H9 (cell line): ENCODE measurements at regions not wholly inside any gene's neighbourhood (a gene's known extent, or its start where the extent isn't known, plus 50 kb on each side); places are given as distances from the start of the nearest gene placed in this dataset.

Experiments used
- DNase-seq: peaks from one replicate; pipeline ENCODE4 v3.0.0-alpha.2; 2017
- H2AFZ ChIP-seq: one replicate; pipeline ENCODE4 v1.6.1; 2013; ENCODE audit warnings: mild to moderate bottlenecking, low read length, control low read depth, moderate library complexity
- H2AK5ac ChIP-seq: 2 replicates; pipeline ENCODE4 v1.6.1; 2013; ENCODE audit warnings: low read length, control low read depth, mixed read lengths; ENCODE audit not compliant: insufficient read length
- H2BK120ac ChIP-seq: one replicate; pipeline ENCODE4 v1.6.1; 2013; ENCODE audit warnings: low read depth, mild to moderate bottlenecking, low read length, control low read depth, inconsistent platforms; ENCODE audit not compliant: poor library complexity, severe bottlenecking
- H2BK12ac ChIP-seq: 2 replicates; pipeline ENCODE4 v1.6.1; 2013; ENCODE audit warnings: low read length, control low read depth, mixed read lengths, low read depth; ENCODE audit not compliant: insufficient read length
- H2BK15ac ChIP-seq: 2 replicates; pipeline ENCODE4 v1.6.1; 2013; ENCODE audit warnings: low read depth, low read length, control low read depth
- H2BK20ac ChIP-seq: one replicate; pipeline ENCODE4 v1.6.1; 2013; ENCODE audit warnings: low read depth, mild to moderate bottlenecking, low read length, control low read depth, inconsistent platforms; ENCODE audit not compliant: poor library complexity, severe bottlenecking
- H2BK5ac ChIP-seq: 2 replicates; pipeline ENCODE4 v1.6.1; 2013; ENCODE audit warnings: low read length, control low read depth, mixed read lengths; ENCODE audit not compliant: insufficient read length
- H3K14ac ChIP-seq: 2 replicates; pipeline ENCODE4 v1.6.1; 2013; ENCODE audit warnings: low read length, control low read depth; ENCODE audit not compliant: insufficient read depth
- H3K18ac ChIP-seq: 2 replicates; pipeline ENCODE4 v1.6.1; 2013; ENCODE audit warnings: low read depth, mild to moderate bottlenecking, mixed read lengths, low read length, control low read depth; ENCODE audit not compliant: insufficient read length
- H3K23ac ChIP-seq: 2 replicates; pipeline ENCODE4 v1.6.1; 2013; ENCODE audit warnings: low read length, control low read depth, mixed read lengths, low read depth; ENCODE audit not compliant: insufficient read length
- H3K23me2 ChIP-seq: 2 replicates; pipeline ENCODE4 v1.6.1; 2013; ENCODE audit warnings: low read depth, mild to moderate bottlenecking, mixed read lengths, low read length, control low read depth; ENCODE audit not compliant: insufficient read length, poor library complexity, severe bottlenecking
- H3K27ac ChIP-seq: 2 replicates; pipeline ENCODE4 v1.5.1; 2013; ENCODE audit warnings: low read length, control low read depth, mixed read lengths, low read depth; ENCODE audit not compliant: insufficient read length
- H3K27me3 ChIP-seq: 2 replicates; pipeline ENCODE4 v1.6.1; 2013; ENCODE audit warnings: low read length, control low read depth, inconsistent platforms; ENCODE audit not compliant: insufficient read depth
- H3K4ac ChIP-seq: 2 replicates; pipeline ENCODE4 v1.6.1; 2013; ENCODE audit warnings: low read depth, mild to moderate bottlenecking, control low read depth, inconsistent platforms, low read length, moderate library complexity
- H3K4me1 ChIP-seq: 2 replicates; pipeline ENCODE4 v1.6.1; 2013; ENCODE audit warnings: low read length, control low read depth, inconsistent platforms; ENCODE audit not compliant: insufficient read depth
- H3K4me2 ChIP-seq: 2 replicates; pipeline ENCODE4 v1.6.1; 2013; ENCODE audit warnings: low read length, control low read depth, mixed read lengths; ENCODE audit not compliant: insufficient read length, insufficient read depth
- H3K56ac ChIP-seq: 2 replicates; pipeline ENCODE4 v1.6.1; 2013; ENCODE audit warnings: low read depth, mild to moderate bottlenecking, mixed read lengths, low read length, control low read depth; ENCODE audit not compliant: insufficient read length
- H3K79me1 ChIP-seq: 2 replicates; pipeline ENCODE4 v1.6.1; 2013; ENCODE audit warnings: low read depth, mild to moderate bottlenecking, moderate library complexity, low read length, control low read depth, inconsistent platforms; ENCODE audit not compliant: insufficient read depth, poor library complexity, severe bottlenecking
- H3K79me2 ChIP-seq: 2 replicates; pipeline ENCODE4 v1.6.1; 2013; ENCODE audit warnings: low read length, control low read depth, inconsistent platforms; ENCODE audit not compliant: insufficient read depth
- H3K9ac ChIP-seq: 2 replicates; pipeline ENCODE4 v1.6.1; 2013; ENCODE audit warnings: low read length, control low read depth, mixed read lengths; ENCODE audit not compliant: insufficient read length; ENCODE audit errors: extremely low read depth
- H3K9me3 ChIP-seq: one replicate; pipeline ENCODE4 v1.6.1; 2013; ENCODE audit warnings: low read depth, low read length, inconsistent platforms; ENCODE audit not compliant: control insufficient read depth
- H3T11ph ChIP-seq: one replicate; pipeline ENCODE4 v1.6.1; 2013; ENCODE audit warnings: mild to moderate bottlenecking, low read length, control low read depth, inconsistent platforms
- H4K20me1 ChIP-seq: one replicate; pipeline ENCODE4 v1.6.1; 2013; ENCODE audit not compliant: control insufficient read depth, insufficient read length, insufficient read depth
- H4K5ac ChIP-seq: 2 replicates; pipeline ENCODE4 v1.6.1; 2013; ENCODE audit warnings: low read depth, mild to moderate bottlenecking, mixed read lengths, low read length, control low read depth; ENCODE audit not compliant: insufficient read length
- H4K8ac ChIP-seq: replicated peaks from 2 replicates; pipeline ENCODE4 v1.6.1; 2013; ENCODE audit warnings: low read length, control low read depth, mixed read lengths, low read depth; ENCODE audit not compliant: insufficient read length
- H4K91ac ChIP-seq: 2 replicates; pipeline ENCODE4 v1.6.1; 2013; ENCODE audit warnings: low read depth, mild to moderate bottlenecking, moderate library complexity, mixed read lengths, low read length, control low read depth; ENCODE audit not compliant: insufficient read length
- H3K27ac Mint-ChIP-seq, 3 experiments: 2 replicates in 2 of 3; 3 replicates in 1 of 3; pipeline ENCODE4 v1.8.0; 2020 to 2021; ENCODE audit warnings: mixed read lengths in 3 of 3, mild to moderate bottlenecking in 1 of 3, moderate library complexity in 1 of 3
- H3K27me3 Mint-ChIP-seq: 2 replicates; pipeline ENCODE4 v1.8.0; 2021; ENCODE audit warnings: low read depth, mild to moderate bottlenecking, moderate library complexity, mixed read lengths
- H3K36me3 Mint-ChIP-seq, 3 experiments: 2 replicates in 2 of 3; 3 replicates in 1 of 3; pipeline ENCODE4 v1.8.0; 2020 to 2021; ENCODE audit warnings: low read depth in 3 of 3, mixed read lengths in 3 of 3; ENCODE audit not compliant: insufficient read depth in 1 of 3
- H3K4me1 Mint-ChIP-seq, 2 experiments: 2 replicates each; pipeline ENCODE4 v1.8.0; 2020; ENCODE audit warnings: mixed read lengths in 2 of 2
- H3K4me3 Mint-ChIP-seq, 2 experiments: 2 replicates in 1 of 2; 3 replicates in 1 of 2; pipeline ENCODE4 v1.8.0; 2020 to 2021; ENCODE audit warnings: mild to moderate bottlenecking in 2 of 2, mixed read lengths in 2 of 2, moderate library complexity in 1 of 2
- H3K9me3 Mint-ChIP-seq, 2 experiments: 2 replicates in 1 of 2; 3 replicates in 1 of 2; pipeline ENCODE4 v1.8.0; 2020; ENCODE audit warnings: mild to moderate bottlenecking in 2 of 2, mixed read lengths in 2 of 2, moderate library complexity in 1 of 2
- CTCF ChIP-seq: fragments of 200-600 bp; sonication (generic); conservative IDR thresholded peaks from 3 replicates; pipeline ENCODE4 v1.8.0; 2021; ENCODE audit warnings: antibody characterized with exemption, mild to moderate bottlenecking
- whole genome bisulfite sequencing: extraction: QIAGEN DNeasy Blood & Tissue Kit; methylation state at CpG from one replicate; pipeline ENCODE4 v1.1.7; 2013; ENCODE audit warnings: missing lambda C conversion rate, low lambda C conversion rate, mixed read lengths; ENCODE audit not compliant: insufficient read length; ENCODE audit errors: extremely low coverage; 5-methylcytosine and 5-hydroxymethylcytosine counted together

GRCh38 chr22:49123621-49124192 is 704.0 kb downstream of the BRD1 start:
- Histone ChIP-seq H2AFZ (no peak overlapping the region), H3K4me2 (no peak overlapping the region), H2BK12ac (no peak overlapping the region), H2BK120ac (no peak overlapping the region), H2AK5ac (no peak overlapping the region), H3K79me1 (no peaks in the 10 kb centered on the region), H4K91ac (no peak overlapping the region), H3K27ac (no peak overlapping the region), H3K4me1 (peaks cover 4% of the 10 kb centered on the region; the same call in 1 of the 2 replicates), H3K79me2 (no peaks in the 10 kb centered on the region), H3K56ac (no peak overlapping the region), H4K8ac (no peak overlapping the region), H3K9ac (no peak overlapping the region), H2BK20ac (no peak overlapping the region), H4K5ac (no peak overlapping the region), H3T11ph (no peak overlapping the region), H4K20me1 (no peaks in the 10 kb centered on the region), H3K14ac (no peak overlapping the region), H2BK5ac (no peak overlapping the region), H3K18ac (no peak overlapping the region), H3K9me3 (no peaks in the 10 kb centered on the region), H3K4ac (no peak overlapping the region), H3K27me3 (no peaks in the 10 kb centered on the region), H3K23me2 (no peaks in the 10 kb centered on the region), H2BK15ac (no peak overlapping the region), H3K23ac (no peak overlapping the region)
- peaks cover 8% of the 10 kb centered on the region for H3K27me3 Mint-ChIP-seq
- H3K36me3 Mint-ChIP-seq = peaks cover 0 to 7% (median 0%) of the 10 kb centered on the region in 3 experiments; a peak in 3 of 7 replicates
- H3K4me3 Mint-ChIP-seq = no peak overlapping the region
- H3K4me1 Mint-ChIP-seq = peaks cover 27 to 28% of the 10 kb centered on the region in 2 experiments
- H3K9me3 Mint-ChIP-seq = peaks cover 0 to 16% of the 10 kb centered on the region in 2 experiments; a peak in 3 of 5 replicates
- H3K27ac Mint-ChIP-seq = no peak overlapping the region; a peak in 1 of 7 replicates
- WGBS = no CpG with 5 or more reads among the region's 11 CpGs
- no peak for TF ChIP-seq CTCF
- no peak for DNase-seq
